ENCODE measurements at regions not wholly inside any gene's neighbourhood (a gene's known extent, or its start where the extent isn't known, plus 50 kb on each side); places are given as distances from the start of the nearest gene placed in this dataset.
A peak's percentile ranks its signal among the peaks of the same experiment; 100 is the strongest.

DNA sequence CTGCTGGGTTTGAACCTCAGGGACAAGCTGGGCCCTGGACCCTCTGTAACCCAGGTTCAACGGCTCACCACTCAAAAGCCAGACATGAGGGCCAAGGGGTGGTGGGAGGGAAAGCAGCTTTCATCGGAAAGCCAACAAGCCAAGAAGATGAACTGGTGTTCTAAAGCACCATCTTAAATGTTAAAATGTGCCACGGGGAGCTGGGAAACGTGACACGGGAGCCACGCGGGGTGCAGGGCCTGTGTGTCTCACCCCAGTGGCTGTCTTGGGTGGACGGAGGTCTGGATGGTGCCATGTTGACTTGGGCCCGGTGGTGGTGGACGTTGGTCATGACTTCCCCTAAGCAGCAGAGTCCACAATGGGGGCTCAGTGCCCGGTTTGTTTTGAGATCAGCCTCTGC lies 97.7 kb upstream of the SFSWAP start:
- TF ChIP-seq, protein P1, sequence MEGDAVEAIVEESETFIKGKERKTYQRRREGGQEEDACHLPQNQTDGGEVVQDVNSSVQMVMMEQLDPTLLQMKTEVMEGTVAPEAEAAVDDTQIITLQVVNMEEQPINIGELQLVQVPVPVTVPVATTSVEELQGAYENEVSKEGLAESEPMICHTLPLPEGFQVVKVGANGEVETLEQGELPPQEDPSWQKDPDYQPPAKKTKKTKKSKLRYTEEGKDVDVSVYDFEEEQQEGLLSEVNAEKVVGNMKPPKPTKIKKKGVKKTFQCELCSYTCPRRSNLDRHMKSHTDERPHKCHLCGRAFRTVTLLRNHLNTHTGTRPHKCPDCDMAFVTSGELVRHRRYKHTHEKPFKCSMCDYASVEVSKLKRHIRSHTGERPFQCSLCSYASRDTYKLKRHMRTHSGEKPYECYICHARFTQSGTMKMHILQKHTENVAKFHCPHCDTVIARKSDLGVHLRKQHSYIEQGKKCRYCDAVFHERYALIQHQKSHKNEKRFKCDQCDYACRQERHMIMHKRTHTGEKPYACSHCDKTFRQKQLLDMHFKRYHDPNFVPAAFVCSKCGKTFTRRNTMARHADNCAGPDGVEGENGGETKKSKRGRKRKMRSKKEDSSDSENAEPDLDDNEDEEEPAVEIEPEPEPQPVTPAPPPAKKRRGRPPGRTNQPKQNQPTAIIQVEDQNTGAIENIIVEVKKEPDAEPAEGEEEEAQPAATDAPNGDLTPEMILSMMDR (conservative IDR thresholded peaks at IDR 0.05; ENCODE audit: low read length): no peak
- no peak for DNase-seq (ENCODE audit: low read depth)
- H3K4me3 ChIP-seq (ENCODE audit: low read length): no peak overlapping the region

- H3K4me3 ChIP-seq (ENCODE audit: low read length): no peak overlapping the region
- TF ChIP-seq, protein P1 (conservative IDR thresholded peaks at IDR 0.05; ENCODE audit: low read length): no peak
- DNase-seq (ENCODE audit: low read depth): no peak
These were observed 97.2 kb upstream of the SFSWAP start for GRCh38 chr12:131613678-131614077.

DNA sequence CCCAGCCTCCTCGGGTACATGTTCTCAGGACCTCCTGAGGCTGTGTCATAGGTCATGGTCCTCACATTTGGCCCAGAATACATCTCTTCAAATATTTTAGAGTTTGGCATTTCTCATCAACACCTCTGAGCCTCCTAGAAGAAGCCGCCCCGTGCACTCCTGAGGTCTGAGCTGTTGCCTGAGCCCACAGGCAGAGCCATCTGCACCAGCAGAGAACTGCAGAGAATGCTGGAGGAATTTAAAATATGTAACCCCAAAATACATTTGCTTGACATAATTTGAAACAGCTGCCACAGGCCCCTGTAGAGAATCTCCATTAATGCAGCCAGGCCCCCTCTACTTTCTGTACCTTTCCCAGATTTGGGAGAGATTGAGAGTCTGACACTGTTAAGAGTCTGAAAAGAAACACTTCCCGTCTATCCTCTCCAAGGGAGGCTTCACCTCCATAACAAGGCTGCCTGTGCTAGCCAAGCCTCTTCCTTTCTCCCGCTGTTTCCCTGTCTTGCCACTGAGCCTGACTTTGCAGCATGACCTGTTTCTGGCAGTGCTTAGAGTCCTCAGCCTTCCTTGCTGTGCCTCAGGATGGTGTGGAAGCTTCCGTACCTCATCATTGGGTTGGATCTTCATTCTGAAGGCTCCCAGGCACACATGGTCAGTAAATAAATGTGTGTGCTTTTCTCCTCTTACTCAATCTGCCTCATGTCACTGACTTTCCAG lies 95.4 kb upstream of the SFSWAP start:
- TF ChIP-seq, protein P1 (conservative IDR thresholded peaks at IDR 0.05; ENCODE audit: low read length): no peak
- DNase-seq (ENCODE audit: low read depth): peak; percentile 65
- H3K4me3 ChIP-seq (ENCODE audit: low read length): no peak overlapping the region

DNA sequence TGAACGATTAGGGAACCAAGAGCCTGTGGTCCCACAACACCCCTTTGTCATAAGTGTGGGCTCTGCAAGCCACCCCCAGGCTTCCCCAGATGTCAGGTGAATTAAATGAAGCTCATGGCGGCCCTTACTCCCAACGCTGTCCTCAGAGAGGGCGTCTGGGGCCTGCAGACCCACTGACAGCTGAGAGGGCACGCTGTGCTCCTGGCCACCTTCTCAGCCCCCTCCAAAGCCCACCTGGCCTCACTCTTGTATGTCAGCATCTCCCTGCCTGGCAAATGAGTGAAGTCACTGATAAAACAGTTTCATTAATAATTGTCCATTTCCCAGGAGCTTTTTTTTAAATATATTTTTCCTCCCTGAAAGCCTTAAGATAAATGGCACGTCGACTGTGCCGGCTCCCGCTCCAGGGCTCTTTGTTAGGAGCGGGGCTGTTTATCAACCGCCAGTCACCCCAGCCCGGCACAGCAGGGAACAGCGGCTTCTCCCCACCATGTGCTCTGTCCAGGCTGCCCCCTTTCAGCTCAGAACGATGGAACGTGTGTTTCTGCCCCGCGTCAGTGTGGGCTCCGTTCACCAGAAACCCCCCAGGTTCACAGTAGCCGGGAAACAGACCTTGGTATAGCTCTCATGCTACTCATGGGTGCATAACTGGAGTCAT lies 94.7 kb upstream of the SFSWAP start:
- DNase-seq (ENCODE audit: low read depth): no peak
- TF ChIP-seq, protein P1 (conservative IDR thresholded peaks at IDR 0.05; ENCODE audit: low read length): no peak
- no peak overlapping the region for H3K4me3 ChIP-seq (ENCODE audit: low read length)

GRCh38 chr12:131616738-131617137 lies 94.2 kb upstream of the SFSWAP start:
- no peak overlapping the region for H3K4me3 ChIP-seq (ENCODE audit: low read length)
- TF ChIP-seq, protein P1 (conservative IDR thresholded peaks at IDR 0.05; ENCODE audit: low read length): no peak
- no peak for DNase-seq (ENCODE audit: low read depth)

DNA sequence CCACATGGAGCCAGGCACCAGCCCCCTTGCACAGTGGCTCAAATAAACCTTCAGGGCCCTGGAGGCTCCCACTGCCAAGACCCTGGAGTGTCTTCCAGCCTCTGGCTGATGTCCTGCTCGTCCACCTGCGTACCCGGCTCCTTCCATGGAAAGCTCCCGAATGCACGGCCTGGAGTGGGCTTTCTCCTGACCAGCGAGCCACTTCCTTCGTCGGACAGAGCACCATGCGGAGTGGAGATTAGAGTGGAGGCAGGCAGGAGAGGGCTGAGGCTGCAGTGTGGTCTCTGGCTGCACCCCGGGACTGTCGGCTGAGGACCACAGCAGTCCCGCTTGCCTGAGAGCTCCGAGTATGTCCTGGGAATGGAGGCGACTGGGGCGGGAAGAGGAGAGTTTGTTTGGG lies 93.7 kb upstream of the SFSWAP start:
- DNase-seq (ENCODE audit: low read depth): no peak
- H3K4me3 ChIP-seq (ENCODE audit: low read length): no peak overlapping the region
- TF ChIP-seq, protein P1 (conservative IDR thresholded peaks at IDR 0.05; ENCODE audit: low read length): no peak

Data from AG10803 (cell line).